Effector CD8-positive, alpha-beta T cell (primary cell): ENCODE measurements at regions not wholly inside any gene's neighbourhood (a gene's known extent, or its start where the extent isn't known, plus 50 kb on each side); places are given as distances from the start of the nearest gene placed in this dataset.

Experiments
- DNase-seq: peaks from one replicate; lab custom pipeline; 2025; lab: John Stamatoyannopoulos, UW

GRCh38 chr1:101317590-101317989 is 80.8 kb downstream of the S1PR1 start:
- DNase-seq = no peak

DNA sequence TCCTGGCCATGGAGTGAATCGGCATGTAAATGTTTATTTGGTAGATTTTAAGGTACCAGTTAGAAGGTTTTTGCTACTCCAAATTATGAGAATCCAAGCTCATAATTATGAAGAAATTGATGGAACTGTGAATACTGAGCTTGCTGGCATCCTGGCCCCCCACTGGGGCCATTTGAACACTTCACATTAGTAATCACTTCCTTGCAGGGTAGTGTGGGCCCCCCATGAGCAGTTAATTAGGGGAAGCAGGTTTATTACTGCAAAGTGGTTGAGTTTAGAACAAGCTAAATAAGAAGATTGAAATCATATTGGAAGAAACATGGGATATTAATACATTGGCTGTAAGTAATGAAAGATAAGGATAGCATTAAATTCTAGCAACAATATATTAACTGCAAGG is 86.7 kb downstream of the S1PR1 start:
- DNase-seq = no peak

- no peak for DNase-seq
Observed at GRCh38 chr1:101325144-101325543, 88.3 kb downstream of the S1PR1 start.

GRCh38 chr1:101330427-101331130 is 93.8 kb downstream of the S1PR1 start:
- DNase-seq = no peak

GRCh38 chr1:101331794-101332193 is 95.0 kb downstream of the S1PR1 start:
- DNase-seq = no peak

- DNase-seq = no peak
Observed at GRCh38 chr1:101332633-101333032, 95.8 kb downstream of the S1PR1 start.

DNA sequence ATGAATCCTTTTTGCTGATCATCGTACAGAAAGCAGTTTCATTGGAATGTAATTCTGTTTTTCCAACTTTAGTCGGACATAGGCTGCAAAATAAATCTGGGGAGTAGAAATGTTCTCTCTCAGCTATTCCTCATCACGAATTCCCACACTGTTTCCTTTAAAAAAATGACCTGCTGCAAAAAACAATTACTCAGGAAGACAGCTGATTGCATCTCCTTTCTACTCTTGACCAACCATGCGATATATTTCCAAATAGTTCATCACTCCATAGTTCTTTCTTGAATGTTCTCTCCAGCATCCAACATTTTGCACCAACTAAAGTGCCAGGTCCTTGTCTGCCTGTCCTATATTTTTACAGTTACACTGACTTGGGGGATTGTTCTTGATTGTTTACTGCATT is 96.4 kb downstream of the S1PR1 start:
- no peak for DNase-seq

DNA sequence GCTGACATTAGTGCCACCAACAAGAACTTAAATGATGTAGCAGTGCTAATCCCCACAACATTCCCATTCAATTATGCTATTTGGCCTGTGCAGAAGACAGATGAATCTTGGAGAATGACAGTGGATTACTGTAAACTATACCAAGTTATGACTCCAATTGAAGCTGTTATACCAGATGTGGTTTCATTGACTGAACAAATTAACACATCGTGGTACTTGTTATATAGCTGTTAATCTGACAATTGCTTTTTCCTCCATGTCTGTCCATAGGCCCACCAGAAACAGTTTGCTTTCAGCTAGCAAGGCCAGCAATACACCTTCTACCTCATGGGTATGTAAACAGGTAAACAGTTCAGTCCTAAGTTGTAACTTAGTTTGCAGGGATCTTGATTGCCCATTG is 101.1 kb downstream of the S1PR1 start:
- DNase-seq = no peak

GRCh38 chr1:101338714-101339430 is 102.1 kb downstream of the S1PR1 start:
- DNase-seq = no peak

DNA sequence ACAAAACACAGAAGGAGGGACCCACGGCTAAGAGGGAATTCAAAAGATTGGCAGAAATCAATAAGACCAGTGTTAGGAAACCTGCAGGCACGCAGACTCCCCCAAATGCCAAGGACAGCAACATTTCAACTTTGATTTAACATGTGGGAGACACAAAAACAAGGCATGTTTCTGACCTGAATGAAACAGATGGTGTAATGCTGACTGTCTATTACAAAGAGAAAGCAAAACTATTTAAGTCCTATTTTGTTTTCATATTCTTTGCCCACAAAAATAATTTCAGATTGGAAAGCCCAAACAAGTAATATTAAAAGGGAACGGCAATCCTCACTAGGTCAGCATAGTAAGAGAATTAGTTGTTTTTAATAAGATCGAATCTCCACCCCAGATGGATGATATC is 107.9 kb downstream of the S1PR1 start:
- no peak for DNase-seq

GRCh38 chr1:101346419-101346818 is 109.6 kb downstream of the S1PR1 start:
- no peak for DNase-seq

GRCh38 chr1:101356013-101356412 is 119.2 kb downstream of the S1PR1 start:
- DNase-seq = no peak

GRCh38 chr1:101356604-101357443 is 120.0 kb downstream of the S1PR1 start:
- no peak for DNase-seq

DNA sequence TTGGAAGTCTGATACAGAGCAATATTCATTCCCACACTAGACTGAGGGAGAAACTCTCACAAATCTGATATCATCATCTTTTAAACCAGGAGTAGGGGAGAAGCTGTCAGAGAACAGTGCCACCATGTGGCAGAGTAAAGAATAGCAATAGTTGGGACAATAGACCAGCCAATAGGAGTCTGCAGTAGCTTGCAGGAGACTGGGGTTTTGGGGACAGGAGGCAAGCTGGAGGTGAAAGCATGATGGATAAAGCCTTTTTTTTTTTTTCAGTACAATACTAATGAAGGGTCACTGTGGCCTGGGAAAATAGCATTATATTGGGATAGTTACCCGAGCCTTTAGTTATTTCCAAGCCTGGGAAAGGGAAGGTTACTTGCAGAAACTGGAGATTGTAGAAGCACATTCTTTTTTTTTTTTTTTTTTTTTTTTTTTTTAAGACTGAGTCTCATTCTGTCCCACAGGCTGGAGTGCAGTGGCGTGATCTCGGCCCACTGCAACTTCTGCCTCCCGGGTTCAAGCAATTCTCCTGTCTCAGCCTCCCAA is 120.7 kb downstream of the S1PR1 start:
- peak; percentile 43 for DNase-seq

- DNase-seq = no peak
Observed at GRCh38 chr1:101360506-101360905, 123.7 kb downstream of the S1PR1 start.

DNA sequence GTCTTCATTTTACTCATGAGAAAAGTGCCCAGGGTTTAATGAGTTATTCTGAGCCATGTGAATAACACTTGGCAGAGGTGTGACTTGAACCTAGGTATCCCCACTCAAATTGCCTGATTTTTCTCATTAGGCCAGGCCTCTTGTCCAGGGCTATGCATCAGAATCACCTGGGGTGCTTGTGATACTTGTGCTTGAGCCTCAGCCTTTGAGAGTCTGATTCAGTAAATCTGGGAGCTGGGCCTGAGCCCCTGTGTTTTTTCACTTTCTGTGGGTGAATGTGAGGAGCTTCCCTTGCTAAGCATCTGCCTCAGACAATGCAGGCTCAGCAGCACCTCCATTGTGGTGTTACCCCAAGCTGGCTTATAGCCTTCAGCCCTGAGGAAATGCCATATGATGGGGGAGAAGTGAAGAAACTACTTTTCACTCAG is 127.1 kb downstream of the S1PR1 start:
- no peak for DNase-seq

- no peak for DNase-seq
Observed at GRCh38 chr1:101364370-101365120, 127.7 kb downstream of the S1PR1 start.

GRCh38 chr1:101365186-101365585 is 128.4 kb downstream of the S1PR1 start:
- DNase-seq = no peak

- DNase-seq = no peak
Observed at GRCh38 chr1:101365878-101366277, 129.1 kb downstream of the S1PR1 start.

GRCh38 chr1:101366513-101367215 is 129.8 kb downstream of the S1PR1 start:
- DNase-seq = no peak

DNA sequence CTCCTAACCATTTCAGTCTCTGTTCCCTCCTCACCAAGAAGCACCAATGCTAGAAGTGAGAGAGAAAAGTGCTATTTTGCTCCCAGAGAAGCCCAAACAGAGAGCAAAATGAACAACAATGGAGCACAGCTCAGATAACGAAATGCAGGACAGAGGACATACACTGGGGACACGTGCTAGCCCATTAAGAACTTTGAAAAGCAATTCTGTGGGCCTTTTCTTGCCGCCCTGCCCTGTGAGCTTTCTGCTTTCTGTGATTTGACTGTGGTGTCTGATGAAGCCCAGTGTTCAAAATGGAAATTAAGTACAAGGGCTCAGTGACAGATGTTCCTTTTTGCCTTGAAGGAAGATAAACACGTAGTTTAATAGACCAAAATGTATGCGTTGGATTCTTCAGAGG is 130.8 kb downstream of the S1PR1 start:
- DNase-seq = no peak
